H1 (cell line): ENCODE measurements at regions not wholly inside any gene's neighbourhood (a gene's known extent, or its start where the extent isn't known, plus 50 kb on each side); places are given as distances from the start of the nearest gene placed in this dataset.

ENCODE experiments used
- CTCF ChIA-PET: fragments of 300-600 bp; sonication (Branson Sonifier 250); formaldehyde crosslinking; loops from one replicate; lab custom pipeline; 2021; ENCODE audit not compliant: partially characterized antibody; lab: Charles Lee
- POLR2A ChIA-PET: fragments of 300-600 bp; sonication (Branson Sonifier 250); formaldehyde crosslinking; loops from one replicate; lab custom pipeline; 2021; ENCODE audit warnings: inconsistent platforms; ENCODE audit not compliant: partially characterized antibody; lab: Charles Lee
- DNase-seq, 2 experiments: peaks; one replicate each; pipeline versions ENCODE4 v3.0.0 to v3.0.0-alpha.2; 2010 to 2022; ENCODE audit warnings: low spot score in 2 of 2, low read depth in 1 of 2, mixed read lengths in 1 of 2
- FAIRE-seq: peaks from 2 replicates; lab custom pipeline; 2011; peaks lifted over from hg19 to GRCh38; lab: Jason Lieb, UNC
- H2AFZ ChIP-seq: 2 replicates; pipeline ENCODE4 v1.8.1; 2012; ENCODE audit warnings: low read length, inconsistent platforms
- H2AK5ac ChIP-seq: 2 replicates; pipeline ENCODE4 v1.6.1; 2013; ENCODE audit warnings: low read depth, low read length
- H2BK120ac ChIP-seq: replicated peaks from 2 replicates; pipeline ENCODE3; 2013; ENCODE audit warnings: low read depth, low read length, inconsistent platforms
- H2BK12ac ChIP-seq: 2 replicates; pipeline ENCODE4 v1.6.1; 2013; ENCODE audit warnings: low read depth, low read length
- H2BK15ac ChIP-seq: 2 replicates; pipeline ENCODE4 v1.6.1; 2013; ENCODE audit warnings: low read length
- H2BK20ac ChIP-seq: 2 replicates; pipeline ENCODE4 v1.6.1; 2013; ENCODE audit warnings: low read length
- H2BK5ac ChIP-seq: 2 replicates; pipeline ENCODE4 v1.6.1; 2013; ENCODE audit warnings: low read depth, low read length
- H3K14ac ChIP-seq: 2 replicates; pipeline ENCODE4 v1.6.1; 2013; ENCODE audit warnings: inconsistent platforms; ENCODE audit not compliant: insufficient read length
- H3K18ac ChIP-seq: 2 replicates; pipeline ENCODE4 v1.6.1; 2013; ENCODE audit warnings: low read length; ENCODE audit errors: extremely low read depth
- H3K23ac ChIP-seq: 2 replicates; pipeline ENCODE4 v1.6.1; 2013; ENCODE audit warnings: inconsistent platforms; ENCODE audit not compliant: insufficient read length
- H3K23me2 ChIP-seq: 2 replicates; pipeline ENCODE4 v1.6.1; 2013; ENCODE audit warnings: low read depth, low read length
- H3K27ac ChIP-seq: 2 replicates; pipeline ENCODE4 v1.6.1; 2011; ENCODE audit warnings: low read depth, low read length, inconsistent platforms
- H3K27me3 ChIP-seq, 4 experiments: replicated peaks in 1 of 4; 1 replicate in 1 of 4; 2 replicates in 3 of 4; pipeline versions ENCODE4 v1.6.1 to v1.8.1; 2011 to 2013; ENCODE audit warnings: low read length in 3 of 4, mild to moderate bottlenecking in 3 of 4, inconsistent platforms in 2 of 4, mixed read lengths in 2 of 4, moderate library complexity in 1 of 4; ENCODE audit not compliant: control insufficient read depth in 3 of 4, insufficient read depth in 3 of 4; ENCODE audit errors: extremely low read depth in 1 of 4
- H3K36me3 ChIP-seq, 4 experiments: 2 replicates each; pipeline versions ENCODE4 v1.6.1 to v1.8.1; 2011 to 2013; ENCODE audit warnings: mild to moderate bottlenecking in 4 of 4, low read length in 3 of 4, moderate library complexity in 2 of 4, control low read depth in 1 of 4, inconsistent platforms in 1 of 4; ENCODE audit not compliant: insufficient read depth in 4 of 4, control insufficient read depth in 2 of 4
- H3K4ac ChIP-seq: replicated peaks from 2 replicates; pipeline ENCODE3; 2013; ENCODE audit warnings: low read length, low read depth, mixed read lengths, inconsistent platforms; ENCODE audit not compliant: insufficient read length
- H3K4me1 ChIP-seq, 4 experiments: replicated peaks in 1 of 4; 1 replicate in 1 of 4; 2 replicates in 3 of 4; pipeline versions ENCODE4 v1.6.1 to v1.8.1; 2011 to 2013; ENCODE audit warnings: low read length in 3 of 4, inconsistent platforms in 2 of 4, mixed read lengths in 1 of 4; ENCODE audit not compliant: insufficient read depth in 4 of 4, control insufficient read depth in 3 of 4
- H3K4me2 ChIP-seq, 2 experiments: 2 replicates each; pipeline versions ENCODE4 v1.6.1 to v1.8.1; 2011 to 2013; ENCODE audit warnings: low read depth in 2 of 2, low read length in 2 of 2, control low read depth in 1 of 2, inconsistent platforms in 1 of 2, mild to moderate bottlenecking in 1 of 2; ENCODE audit not compliant: insufficient read depth in 1 of 2
- H3K4me3 ChIP-seq, 4 experiments: fragments of 200-600, 300-600 bp in 1 of 4; sonication (generic), shearing (Covaris generic), sonication (Bioruptor Twin) in 1 of 4; 2 replicates each; pipeline versions ENCODE4 v1.5.1 to v1.8.1; 2011 to 2016; ENCODE audit warnings: low read length in 4 of 4, low read depth in 3 of 4, control low read depth in 2 of 4, inconsistent platforms in 2 of 4, mild to moderate bottlenecking in 2 of 4, mixed read lengths in 1 of 4, moderate library complexity in 1 of 4; ENCODE audit not compliant: insufficient read depth in 2 of 4; ENCODE audit errors: extremely low read depth in 1 of 4
- H3K56ac ChIP-seq: replicated peaks from 2 replicates; pipeline ENCODE3; 2013; ENCODE audit warnings: low read depth, mild to moderate bottlenecking, mixed read lengths, low read length, inconsistent platforms; ENCODE audit not compliant: insufficient read length
- H3K79me1 ChIP-seq: 2 replicates; pipeline ENCODE4 v1.6.1; 2013; ENCODE audit warnings: low read depth, low read length, control low read depth
- H3K79me2 ChIP-seq, 2 experiments: 2 replicates each; pipeline versions ENCODE4 v1.6.1 to v1.8.1; 2012 to 2013; ENCODE audit warnings: low read length in 2 of 2, mild to moderate bottlenecking in 2 of 2, inconsistent platforms in 1 of 2; ENCODE audit not compliant: insufficient read depth in 2 of 2, control insufficient read depth in 1 of 2
- H3K9ac ChIP-seq, 4 experiments: replicated peaks in 1 of 4; 1 replicate in 1 of 4; 2 replicates in 3 of 4; pipeline versions ENCODE4 v1.6.1 to v1.8.1; 2011 to 2013; ENCODE audit warnings: low read depth in 3 of 4, low read length in 3 of 4, control low read depth in 2 of 4, mild to moderate bottlenecking in 2 of 4, moderate library complexity in 2 of 4, inconsistent platforms in 1 of 4; ENCODE audit errors: extremely low read depth in 1 of 4
- H3K9me3 ChIP-seq, 2 experiments: 2 replicates each; pipeline versions ENCODE4 v1.6.1 to v1.8.1; 2012 to 2013; ENCODE audit warnings: mild to moderate bottlenecking in 2 of 2, moderate library complexity in 2 of 2, control low read depth in 1 of 2, inconsistent platforms in 1 of 2, low read depth in 1 of 2, low read length in 1 of 2, mixed read lengths in 1 of 2; ENCODE audit not compliant: insufficient read depth in 2 of 2
- H4K20me1 ChIP-seq, 2 experiments: replicated peaks in 1 of 2; 2 replicates each; pipeline versions ENCODE3 to v1.8.1; 2011 to 2013; ENCODE audit warnings: inconsistent platforms in 2 of 2, low read length in 2 of 2, mild to moderate bottlenecking in 1 of 2; ENCODE audit not compliant: insufficient read depth in 2 of 2, control insufficient read depth in 1 of 2
- H4K5ac ChIP-seq: 2 replicates; pipeline ENCODE4 v1.6.1; 2013; ENCODE audit warnings: low read length, low read depth, mixed read lengths, inconsistent platforms; ENCODE audit not compliant: insufficient read length
- H4K8ac ChIP-seq: 2 replicates; pipeline ENCODE4 v1.8.0; 2013; ENCODE audit warnings: mild to moderate bottlenecking, moderate library complexity, low read length, inconsistent platforms; ENCODE audit not compliant: insufficient read depth; ENCODE audit errors: extremely low read depth
- H4K91ac ChIP-seq: replicated peaks from 2 replicates; pipeline ENCODE3; 2013; ENCODE audit warnings: low read length, mixed read lengths, inconsistent platforms; ENCODE audit not compliant: insufficient read length
- SIX5 ChIP-seq: IDR thresholded peaks from 2 replicates; pipeline ENCODE4 v1.6.1; 2011; ENCODE audit warnings: mild to moderate bottlenecking, low read depth, low read length
- WGBS, 2 experiments: shearing (Covaris generic) in 1 of 2; methylation state at CpG; one replicate each; pipeline versions ENCODE4 v1.1.6 to v1.1.7; 2013 to 2015; ENCODE audit warnings: low lambda C conversion rate in 2 of 2, mixed read lengths in 2 of 2, inconsistent platforms in 1 of 2, low coverage in 1 of 2, missing lambda C conversion rate in 1 of 2; ENCODE audit not compliant: insufficient replicate concordance in 2 of 2, insufficient coverage in 1 of 2, insufficient read length in 1 of 2; ENCODE audit errors: extremely low coverage in 1 of 2, missing lambda C conversion rate in 1 of 2; 5-methylcytosine and 5-hydroxymethylcytosine counted together

GRCh38 chr16:29204806-29205135 lies 201.7 kb downstream of the NPIPB11 start:
- H3K36me3 ChIP-seq: no peaks in the 10 kb centered on the region
- no peak overlapping the region for H2BK5ac ChIP-seq
- H2AK5ac ChIP-seq: no peak overlapping the region
- H2BK120ac ChIP-seq: no peak overlapping the region
- H2BK15ac ChIP-seq: no peak overlapping the region
- no peak overlapping the region for H3K56ac ChIP-seq
- H3K23me2 ChIP-seq: no peaks in the 10 kb centered on the region
- no peak for TF ChIP-seq SIX5
- no peak overlapping the region for H3K9ac ChIP-seq
- no peak overlapping the region for H3K4me2 ChIP-seq
- H4K91ac ChIP-seq: no peak overlapping the region
- no peak overlapping the region for H3K27ac ChIP-seq
- no peaks in the 10 kb centered on the region for H3K79me2 ChIP-seq
- H3K27me3 ChIP-seq: no peaks in the 10 kb centered on the region
- H2AFZ ChIP-seq: no peak overlapping the region
- H3K9me3 ChIP-seq: no peaks in the 10 kb centered on the region
- no peak overlapping the region for H2BK12ac ChIP-seq
- ChIA-PET POLR2A (no interaction called here), CTCF (no interaction called here)
- FAIRE-seq: no peak
- no peak overlapping the region for H3K23ac ChIP-seq
- no peak overlapping the region for H4K5ac ChIP-seq
- no peaks in the 10 kb centered on the region for H4K20me1 ChIP-seq
- H3K4me3 ChIP-seq: no peak overlapping the region
- peak in 1 of 2 experiments; percentile 7 for DNase-seq
- no peaks in the 10 kb centered on the region for H3K79me1 ChIP-seq
- no peak overlapping the region for H2BK20ac ChIP-seq
- H3K4ac ChIP-seq: no peak overlapping the region
- WGBS, 2 experiments: 95% methylated on average over 6 of the region's 6 CpGs; no CpG with 5 or more reads in 1 of the 2 experiments
- H3K4me1 ChIP-seq: no peaks in the 10 kb centered on the region; a peak in 1 of 7 replicates
- no peak overlapping the region for H3K14ac ChIP-seq
- no peak overlapping the region for H4K8ac ChIP-seq
- no peak overlapping the region for H3K18ac ChIP-seq
